ENCODE measurements at regions not wholly inside any gene's neighbourhood (a gene's known extent, or its start where the extent isn't known, plus 50 kb on each side); places are given as distances from the start of the nearest gene placed in this dataset.

- no peak for DNase-seq (ENCODE audit: low read depth in 2 of 2)
Observed at GRCh38 chr15:94749811-94750617, 518.7 kb downstream of the MCTP2 start.

- no peak for DNase-seq (ENCODE audit: low read depth in 2 of 2)
Observed at GRCh38 chr15:94760348-94760747, 529.0 kb downstream of the MCTP2 start.

GRCh38 chr15:94761574-94761973 is 530.2 kb downstream of the MCTP2 start:
- DNase-seq (ENCODE audit: low read depth in 2 of 2): no peak

GRCh38 chr15:94769089-94769488 is 537.7 kb downstream of the MCTP2 start:
- no peak for DNase-seq (ENCODE audit: low read depth in 2 of 2)

- no peak for DNase-seq (ENCODE audit: low read depth in 2 of 2)
Observed at GRCh38 chr15:94770199-94770598, 538.8 kb downstream of the MCTP2 start.

GRCh38 chr15:94777037-94777436 is 545.7 kb downstream of the MCTP2 start:
- no peak for DNase-seq (ENCODE audit: low read depth in 2 of 2)

- DNase-seq (ENCODE audit: low read depth in 2 of 2): no peak
Observed at GRCh38 chr15:94778840-94779239, 547.5 kb downstream of the MCTP2 start.

GRCh38 chr15:94780166-94780565 is 548.8 kb downstream of the MCTP2 start:
- no peak for DNase-seq (ENCODE audit: low read depth in 2 of 2)

- DNase-seq (ENCODE audit: low read depth in 2 of 2): no peak
Observed at GRCh38 chr15:94785091-94785490, 553.7 kb downstream of the MCTP2 start.

- DNase-seq (ENCODE audit: low read depth in 2 of 2): no peak
Observed at GRCh38 chr15:94791008-94791407, 559.6 kb downstream of the MCTP2 start.

- DNase-seq (ENCODE audit: low read depth in 2 of 2): no peak
Observed at GRCh38 chr15:94791510-94791909, 560.1 kb downstream of the MCTP2 start.

GRCh38 chr15:94792196-94792595 is 560.8 kb downstream of the MCTP2 start:
- DNase-seq (ENCODE audit: low read depth in 2 of 2): no peak

- no peak for DNase-seq (ENCODE audit: low read depth in 2 of 2)
Observed at GRCh38 chr15:94793207-94793606, 561.8 kb downstream of the MCTP2 start.

GRCh38 chr15:94793641-94794040 is 562.3 kb downstream of the MCTP2 start:
- DNase-seq (ENCODE audit: low read depth in 2 of 2): no peak

- no peak for DNase-seq (ENCODE audit: low read depth in 2 of 2)
Observed at GRCh38 chr15:94804613-94805012, 573.3 kb downstream of the MCTP2 start.

GRCh38 chr15:94815110-94815731 is 583.9 kb downstream of the MCTP2 start:
- no peak for DNase-seq (ENCODE audit: low read depth in 2 of 2)

- no peak for DNase-seq (ENCODE audit: low read depth in 2 of 2)
Observed at GRCh38 chr15:94815914-94816313, 584.6 kb downstream of the MCTP2 start.

- DNase-seq (ENCODE audit: low read depth in 2 of 2): no peak
Observed at GRCh38 chr15:94829887-94830884, 598.8 kb downstream of the MCTP2 start.

GRCh38 chr15:94834000-94834399 is 602.6 kb downstream of the MCTP2 start:
- DNase-seq (ENCODE audit: low read depth in 2 of 2): no peak

GRCh38 chr15:94834494-94834893 is 603.1 kb downstream of the MCTP2 start:
- no peak for DNase-seq (ENCODE audit: low read depth in 2 of 2)

GRCh38 chr15:94838281-94838680 is 606.9 kb downstream of the MCTP2 start:
- no peak for DNase-seq (ENCODE audit: low read depth in 2 of 2)

Measured in stimulated activated CD4-positive, alpha-beta T cell treated with anti-CD3 and anti-CD28 coated beads, Interleukin-12 subunit alpha, Interleukin-12 subunit beta, amount 100 ng/mL, for 24 hours (primary cell).